ENCODE measurements at regions not wholly inside any gene's neighbourhood (a gene's known extent, or its start where the extent isn't known, plus 50 kb on each side); places are given as distances from the start of the nearest gene placed in this dataset.

GRCh38 chr6:126464245-126464644, 124.3 kb downstream of the CENPW start:
- no peak overlapping the region for H3K9ac ChIP-seq (ENCODE audit: low read length)
- H3K4me1 ChIP-seq (ENCODE audit: control insufficient read depth, insufficient read depth, low read length): peaks cover 8% of the 10 kb centered on the region
- no peak overlapping the region for H3K4me3 ChIP-seq (ENCODE audit: low read length)
- no peak overlapping the region for H3K27ac ChIP-seq (ENCODE audit: low read depth, low read length)
- H3K27me3 ChIP-seq (ENCODE audit: control insufficient read depth, insufficient read depth, low read length): no peaks in the 10 kb centered on the region
- H3K36me3 ChIP-seq (ENCODE audit: control insufficient read depth, insufficient read depth, low read length): no peaks in the 10 kb centered on the region

- H3K4me1 ChIP-seq (ENCODE audit: control insufficient read depth, insufficient read depth, low read length): no peaks in the 10 kb centered on the region
- no peaks in the 10 kb centered on the region for H3K27me3 ChIP-seq (ENCODE audit: control insufficient read depth, insufficient read depth, low read length)
- no peak overlapping the region for H3K4me3 ChIP-seq (ENCODE audit: low read length)
- no peak overlapping the region for H3K9ac ChIP-seq (ENCODE audit: low read length)
- no peak overlapping the region for H3K27ac ChIP-seq (ENCODE audit: low read depth, low read length)
- H3K36me3 ChIP-seq (ENCODE audit: control insufficient read depth, insufficient read depth, low read length): no peaks in the 10 kb centered on the region
Measured at GRCh38 chr6:126475449-126475848, 135.5 kb downstream of the CENPW start.

- H3K4me3 ChIP-seq (ENCODE audit: low read length): no peak overlapping the region
- H3K27ac ChIP-seq (ENCODE audit: low read depth, low read length): no peak overlapping the region
- H3K36me3 ChIP-seq (ENCODE audit: control insufficient read depth, insufficient read depth, low read length): no peaks in the 10 kb centered on the region
- no peak overlapping the region for H3K9ac ChIP-seq (ENCODE audit: low read length)
- no peaks in the 10 kb centered on the region for H3K4me1 ChIP-seq (ENCODE audit: control insufficient read depth, insufficient read depth, low read length)
- no peaks in the 10 kb centered on the region for H3K27me3 ChIP-seq (ENCODE audit: control insufficient read depth, insufficient read depth, low read length)
Measured at GRCh38 chr6:126477678-126478077, 137.8 kb downstream of the CENPW start.

GRCh38 chr6:126480268-126480667, 140.4 kb downstream of the CENPW start:
- no peaks in the 10 kb centered on the region for H3K36me3 ChIP-seq (ENCODE audit: control insufficient read depth, insufficient read depth, low read length)
- H3K4me1 ChIP-seq (ENCODE audit: control insufficient read depth, insufficient read depth, low read length): no peaks in the 10 kb centered on the region
- H3K27me3 ChIP-seq (ENCODE audit: control insufficient read depth, insufficient read depth, low read length): no peaks in the 10 kb centered on the region
- no peak overlapping the region for H3K27ac ChIP-seq (ENCODE audit: low read depth, low read length)
- no peak overlapping the region for H3K9ac ChIP-seq (ENCODE audit: low read length)
- no peak overlapping the region for H3K4me3 ChIP-seq (ENCODE audit: low read length)

GRCh38 chr6:126481319-126481718, 141.4 kb downstream of the CENPW start:
- no peaks in the 10 kb centered on the region for H3K27me3 ChIP-seq (ENCODE audit: control insufficient read depth, insufficient read depth, low read length)
- no peak overlapping the region for H3K9ac ChIP-seq (ENCODE audit: low read length)
- no peaks in the 10 kb centered on the region for H3K4me1 ChIP-seq (ENCODE audit: control insufficient read depth, insufficient read depth, low read length)
- H3K27ac ChIP-seq (ENCODE audit: low read depth, low read length): no peak overlapping the region
- no peak overlapping the region for H3K4me3 ChIP-seq (ENCODE audit: low read length)
- no peaks in the 10 kb centered on the region for H3K36me3 ChIP-seq (ENCODE audit: control insufficient read depth, insufficient read depth, low read length)

- Histone ChIP-seq H3K36me3 (ENCODE audit: control insufficient read depth, insufficient read depth, low read length) (no peaks in the 10 kb centered on the region), H3K27me3 (ENCODE audit: control insufficient read depth, insufficient read depth, low read length) (no peaks in the 10 kb centered on the region), H3K27ac (ENCODE audit: low read depth, low read length) (no peak overlapping the region), H3K4me1 (ENCODE audit: control insufficient read depth, insufficient read depth, low read length) (no peaks in the 10 kb centered on the region), H3K9ac (ENCODE audit: low read length) (no peak overlapping the region), H3K4me3 (ENCODE audit: low read length) (no peak overlapping the region)
Measured at GRCh38 chr6:126504792-126505191, 164.9 kb downstream of the CENPW start.

GRCh38 chr6:126513198-126513597, 173.3 kb downstream of the CENPW start:
- Histone ChIP-seq H3K27ac (ENCODE audit: low read depth, low read length) (no peak overlapping the region), H3K4me3 (ENCODE audit: low read length) (no peak overlapping the region)

GRCh38 chr6:126516411-126516810, 176.5 kb downstream of the CENPW start:
- no peak overlapping the region for H3K9ac ChIP-seq (ENCODE audit: low read length)
- no peak overlapping the region for H3K27ac ChIP-seq (ENCODE audit: low read depth, low read length)
- H3K4me3 ChIP-seq (ENCODE audit: low read length): no peak overlapping the region
- no peaks in the 10 kb centered on the region for H3K27me3 ChIP-seq (ENCODE audit: control insufficient read depth, insufficient read depth, low read length)
- H3K36me3 ChIP-seq (ENCODE audit: control insufficient read depth, insufficient read depth, low read length): no peaks in the 10 kb centered on the region
- no peaks in the 10 kb centered on the region for H3K4me1 ChIP-seq (ENCODE audit: control insufficient read depth, insufficient read depth, low read length)

More at GRCh38 chr6:126513198-126513597, 173.3 kb downstream of the CENPW start:
- H3K36me3 ChIP-seq (ENCODE audit: control insufficient read depth, insufficient read depth, low read length): no peaks in the 10 kb centered on the region
- no peak overlapping the region for H3K9ac ChIP-seq (ENCODE audit: low read length)
- H3K27me3 ChIP-seq (ENCODE audit: control insufficient read depth, insufficient read depth, low read length): no peaks in the 10 kb centered on the region
- H3K4me1 ChIP-seq (ENCODE audit: control insufficient read depth, insufficient read depth, low read length): no peaks in the 10 kb centered on the region

GRCh38 chr6:126524811-126525326, 185.0 kb downstream of the CENPW start:
- no peaks in the 10 kb centered on the region for H3K36me3 ChIP-seq (ENCODE audit: control insufficient read depth, insufficient read depth, low read length)
- H3K27me3 ChIP-seq (ENCODE audit: control insufficient read depth, insufficient read depth, low read length): no peaks in the 10 kb centered on the region
- H3K4me3 ChIP-seq (ENCODE audit: low read length): no peak overlapping the region
- no peak overlapping the region for H3K9ac ChIP-seq (ENCODE audit: low read length)
- H3K4me1 ChIP-seq (ENCODE audit: control insufficient read depth, insufficient read depth, low read length): no peaks in the 10 kb centered on the region
- no peak overlapping the region for H3K27ac ChIP-seq (ENCODE audit: low read depth, low read length)

GRCh38 chr6:126526547-126526946, 186.6 kb downstream of the CENPW start:
- Histone ChIP-seq H3K4me3 (ENCODE audit: low read length) (no peak overlapping the region), H3K27me3 (ENCODE audit: control insufficient read depth, insufficient read depth, low read length) (no peaks in the 10 kb centered on the region), H3K9ac (ENCODE audit: low read length) (no peak overlapping the region), H3K27ac (ENCODE audit: low read depth, low read length) (no peak overlapping the region), H3K4me1 (ENCODE audit: control insufficient read depth, insufficient read depth, low read length) (no peaks in the 10 kb centered on the region), H3K36me3 (ENCODE audit: control insufficient read depth, insufficient read depth, low read length) (no peaks in the 10 kb centered on the region)

- Histone ChIP-seq H3K36me3 (ENCODE audit: control insufficient read depth, insufficient read depth, low read length) (no peaks in the 10 kb centered on the region), H3K4me1 (ENCODE audit: control insufficient read depth, insufficient read depth, low read length) (no peaks in the 10 kb centered on the region), H3K9ac (ENCODE audit: low read length) (no peak overlapping the region), H3K27ac (ENCODE audit: low read depth, low read length) (no peak overlapping the region), H3K4me3 (ENCODE audit: low read length) (no peak overlapping the region), H3K27me3 (ENCODE audit: control insufficient read depth, insufficient read depth, low read length) (no peaks in the 10 kb centered on the region)
Measured at GRCh38 chr6:126526996-126527606, 187.2 kb downstream of the CENPW start.

GRCh38 chr6:126529637-126530362, 189.9 kb downstream of the CENPW start:
- H3K4me3 ChIP-seq (ENCODE audit: low read length): no peak overlapping the region
- H3K27ac ChIP-seq (ENCODE audit: low read depth, low read length): no peak overlapping the region
- no peaks in the 10 kb centered on the region for H3K27me3 ChIP-seq (ENCODE audit: control insufficient read depth, insufficient read depth, low read length)
- H3K9ac ChIP-seq (ENCODE audit: low read length): no peak overlapping the region
- no peaks in the 10 kb centered on the region for H3K4me1 ChIP-seq (ENCODE audit: control insufficient read depth, insufficient read depth, low read length)
- H3K36me3 ChIP-seq (ENCODE audit: control insufficient read depth, insufficient read depth, low read length): no peaks in the 10 kb centered on the region

GRCh38 chr6:126530775-126531174, 190.9 kb downstream of the CENPW start:
- H3K9ac ChIP-seq (ENCODE audit: low read length): no peak overlapping the region
- no peaks in the 10 kb centered on the region for H3K36me3 ChIP-seq (ENCODE audit: control insufficient read depth, insufficient read depth, low read length)
- H3K27ac ChIP-seq (ENCODE audit: low read depth, low read length): no peak overlapping the region
- H3K4me1 ChIP-seq (ENCODE audit: control insufficient read depth, insufficient read depth, low read length): no peaks in the 10 kb centered on the region
- no peak overlapping the region for H3K4me3 ChIP-seq (ENCODE audit: low read length)
- H3K27me3 ChIP-seq (ENCODE audit: control insufficient read depth, insufficient read depth, low read length): no peaks in the 10 kb centered on the region

Data from rectal smooth muscle tissue (tissue), 1 donor.